OCI-LY3 (cell line): ENCODE measurements at regions not wholly inside any gene's neighbourhood (a gene's known extent, or its start where the extent isn't known, plus 50 kb on each side); places are given as distances from the start of the nearest gene placed in this dataset.

Source experiments
- H2AFZ ChIP-seq: fragments of 200-600, 300-600 bp; shearing (Covaris generic); 2 replicates; pipeline ENCODE4 v1.6.0; 2014; ENCODE audit warnings: antibody characterized with exemption, low read depth, low read length
- H3K27ac ChIP-seq: fragments of 200-600, 300-600 bp; sonication (generic); 2 replicates; pipeline ENCODE4 v1.5.1; 2014; ENCODE audit warnings: mild to moderate bottlenecking, low read length, moderate library complexity, mixed read lengths
- H3K27me3 ChIP-seq: fragments of 200-600, 300-600 bp; sonication (generic); 2 replicates; pipeline ENCODE4 v1.6.1; 2014; ENCODE audit warnings: low read depth, low read length, mixed read lengths
- H3K36me3 ChIP-seq: fragments of 200-600, 300-600 bp; sonication (generic); replicated peaks from 2 replicates; pipeline ENCODE3; 2014; ENCODE audit warnings: low read depth, low read length, mixed read lengths
- H3K4me1 ChIP-seq: fragments of 300-600, 200-600 bp; sonication (generic); 2 replicates; pipeline ENCODE4 v1.6.1; 2014; ENCODE audit warnings: low read length, mixed read lengths
- H3K4me2 ChIP-seq: fragments of 200-600, 300-600 bp; sonication (generic); 2 replicates; pipeline ENCODE4 v1.6.1; 2014; ENCODE audit warnings: low read length, mixed read lengths
- H3K4me3 ChIP-seq: fragments of 300-600, 200-600 bp; sonication (generic); 2 replicates; pipeline ENCODE4 v1.5.1; 2014; ENCODE audit warnings: antibody characterized with exemption, mild to moderate bottlenecking, low read length, moderate library complexity
- H3K79me2 ChIP-seq: fragments of 300-600, 200-600 bp; shearing (Covaris generic); 2 replicates; pipeline ENCODE4 v1.6.1; 2014; ENCODE audit warnings: mild to moderate bottlenecking, low read length, mixed read lengths
- H3K9ac ChIP-seq: fragments of 300-600, 200-600 bp; shearing (Covaris generic); 2 replicates; pipeline ENCODE4 v1.6.0; 2014; ENCODE audit warnings: mild to moderate bottlenecking, low read length, moderate library complexity
- H3K9me3 ChIP-seq: fragments of 200-600, 300-600 bp; shearing (Covaris generic); 2 replicates; pipeline ENCODE4 v1.6.1; 2014; ENCODE audit warnings: low read length, mixed read lengths; ENCODE audit not compliant: insufficient read depth
- H4K20me1 ChIP-seq: fragments of 200-600, 300-600 bp; sonication (generic); 2 replicates; pipeline ENCODE4 v1.6.1; 2016; ENCODE audit warnings: low read length, mixed read lengths; ENCODE audit not compliant: insufficient read depth
- EZH2phosphoT487 ChIP-seq: fragments of 200-600 bp; shearing (Covaris generic); IDR thresholded peaks from 2 replicates; pipeline ENCODE4 v1.6.1; 2018; ENCODE audit warnings: antibody characterized with exemption, mixed run types, low read depth
- TF ChIP-seq, protein P1 (sequence below): fragments of 200-600, 300-600 bp; sonication (generic); IDR thresholded peaks from 2 replicates; pipeline ENCODE4 v1.5.1; 2014; ENCODE audit warnings: antibody characterized with exemption, low read length, low read depth

DNA sequence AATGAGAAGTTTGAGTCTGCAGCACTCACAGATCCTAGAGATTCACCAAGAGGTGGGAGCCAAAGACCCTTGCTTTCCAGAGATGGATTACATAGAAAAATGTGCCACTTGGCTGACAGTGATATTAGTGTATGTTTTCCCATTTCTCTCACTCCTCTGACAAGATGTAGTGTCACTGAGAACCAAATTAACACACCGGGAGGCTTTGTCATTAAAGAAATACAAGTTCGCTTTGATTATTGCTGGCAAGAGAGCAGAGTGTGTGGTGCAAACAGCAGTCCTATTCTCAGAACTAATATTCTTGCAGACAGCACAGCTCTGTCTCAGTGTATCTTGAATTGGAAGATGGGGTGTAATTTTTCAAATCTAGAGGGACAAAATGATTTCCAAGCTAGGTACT is 171.6 kb upstream of the SETBP1 start:
- Histone ChIP-seq H3K27me3 (no peaks in the 10 kb centered on the region), H3K9ac (no peak overlapping the region), H3K79me2 (no peaks in the 10 kb centered on the region), H4K20me1 (no peaks in the 10 kb centered on the region), H3K36me3 (peaks cover 25% of the 10 kb centered on the region), H2AFZ (no peak overlapping the region), H3K27ac (peak overlapping the region; percentile 82), H3K4me2 (no peak overlapping the region), H3K4me3 (no peak overlapping the region), H3K9me3 (0 out of 2 replicates have a peak, but pooled peaks cover 9% of the 10 kb centered on the region), H3K4me1 (peaks cover 29% of the 10 kb centered on the region)
- no peak for TF ChIP-seq EZH2phosphoT487

DNA sequence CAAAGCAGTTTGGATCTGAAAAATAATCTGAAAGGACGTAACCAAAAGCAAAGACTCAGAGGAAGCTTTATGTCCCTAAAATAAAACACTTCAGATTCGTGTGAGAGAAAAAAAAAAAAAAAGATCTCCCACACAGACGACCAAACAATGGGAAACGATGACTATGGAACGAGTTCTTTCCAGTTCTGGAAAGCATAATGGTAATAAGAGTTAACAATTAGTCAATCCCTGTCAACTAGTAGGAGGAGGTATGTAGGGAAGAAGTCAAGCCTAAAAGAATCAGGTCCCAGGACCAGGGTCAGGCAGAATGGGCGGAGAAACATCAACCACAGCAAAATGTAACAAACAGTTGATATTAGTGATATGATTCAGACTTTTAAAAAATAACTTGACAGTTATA is 170.3 kb upstream of the SETBP1 start:
- no peak overlapping the region for H3K27ac ChIP-seq
- peaks cover 41% of the 10 kb centered on the region for H3K4me1 ChIP-seq
- H2AFZ ChIP-seq: no peak overlapping the region
- H3K9me3 ChIP-seq: 0 out of 2 replicates have a peak, but pooled peaks cover 9% of the 10 kb centered on the region
- H3K9ac ChIP-seq: no peak overlapping the region
- peaks cover 25% of the 10 kb centered on the region for H3K36me3 ChIP-seq
- H3K27me3 ChIP-seq: no peaks in the 10 kb centered on the region
- no peak overlapping the region for H3K4me3 ChIP-seq
- H3K79me2 ChIP-seq: no peaks in the 10 kb centered on the region
- TF ChIP-seq, protein P1, sequence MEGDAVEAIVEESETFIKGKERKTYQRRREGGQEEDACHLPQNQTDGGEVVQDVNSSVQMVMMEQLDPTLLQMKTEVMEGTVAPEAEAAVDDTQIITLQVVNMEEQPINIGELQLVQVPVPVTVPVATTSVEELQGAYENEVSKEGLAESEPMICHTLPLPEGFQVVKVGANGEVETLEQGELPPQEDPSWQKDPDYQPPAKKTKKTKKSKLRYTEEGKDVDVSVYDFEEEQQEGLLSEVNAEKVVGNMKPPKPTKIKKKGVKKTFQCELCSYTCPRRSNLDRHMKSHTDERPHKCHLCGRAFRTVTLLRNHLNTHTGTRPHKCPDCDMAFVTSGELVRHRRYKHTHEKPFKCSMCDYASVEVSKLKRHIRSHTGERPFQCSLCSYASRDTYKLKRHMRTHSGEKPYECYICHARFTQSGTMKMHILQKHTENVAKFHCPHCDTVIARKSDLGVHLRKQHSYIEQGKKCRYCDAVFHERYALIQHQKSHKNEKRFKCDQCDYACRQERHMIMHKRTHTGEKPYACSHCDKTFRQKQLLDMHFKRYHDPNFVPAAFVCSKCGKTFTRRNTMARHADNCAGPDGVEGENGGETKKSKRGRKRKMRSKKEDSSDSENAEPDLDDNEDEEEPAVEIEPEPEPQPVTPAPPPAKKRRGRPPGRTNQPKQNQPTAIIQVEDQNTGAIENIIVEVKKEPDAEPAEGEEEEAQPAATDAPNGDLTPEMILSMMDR: no peak
- no peak for TF ChIP-seq EZH2phosphoT487
- no peaks in the 10 kb centered on the region for H4K20me1 ChIP-seq
- no peak overlapping the region for H3K4me2 ChIP-seq

DNA sequence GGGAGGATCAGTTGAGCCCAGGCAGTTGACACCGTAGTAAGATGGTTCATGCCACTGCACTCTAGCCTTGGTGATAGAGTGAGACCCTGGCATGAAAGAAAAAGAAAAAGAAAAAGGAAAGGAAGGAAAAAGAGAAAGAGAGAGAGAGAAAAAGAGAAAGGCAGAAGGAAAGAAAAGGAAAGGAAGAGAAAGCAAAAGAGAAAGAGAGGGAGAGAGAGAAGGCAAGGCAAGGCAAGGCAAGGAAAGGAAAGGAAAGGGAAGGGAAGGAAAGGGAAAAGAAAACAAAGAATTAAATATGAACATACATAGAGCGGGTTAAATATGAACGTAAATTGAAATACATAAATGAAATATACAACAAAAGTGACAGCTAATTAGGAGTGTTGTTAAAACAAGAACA is 167.5 kb upstream of the SETBP1 start:
- no peak overlapping the region for H3K9ac ChIP-seq
- H3K79me2 ChIP-seq: no peaks in the 10 kb centered on the region
- no peaks in the 10 kb centered on the region for H4K20me1 ChIP-seq
- H2AFZ ChIP-seq: no peak overlapping the region
- H3K27me3 ChIP-seq: no peaks in the 10 kb centered on the region
- H3K4me1 ChIP-seq: peaks cover 22% of the 10 kb centered on the region
- no peak overlapping the region for H3K27ac ChIP-seq
- H3K4me2 ChIP-seq: no peak overlapping the region
- H3K36me3 ChIP-seq: peaks cover 15% of the 10 kb centered on the region
- TF ChIP-seq EZH2phosphoT487: no peak
- TF ChIP-seq, protein P1: no peak
- H3K9me3 ChIP-seq: 0 out of 2 replicates have a peak, but pooled peaks cover 9% of the 10 kb centered on the region
- no peak overlapping the region for H3K4me3 ChIP-seq

DNA sequence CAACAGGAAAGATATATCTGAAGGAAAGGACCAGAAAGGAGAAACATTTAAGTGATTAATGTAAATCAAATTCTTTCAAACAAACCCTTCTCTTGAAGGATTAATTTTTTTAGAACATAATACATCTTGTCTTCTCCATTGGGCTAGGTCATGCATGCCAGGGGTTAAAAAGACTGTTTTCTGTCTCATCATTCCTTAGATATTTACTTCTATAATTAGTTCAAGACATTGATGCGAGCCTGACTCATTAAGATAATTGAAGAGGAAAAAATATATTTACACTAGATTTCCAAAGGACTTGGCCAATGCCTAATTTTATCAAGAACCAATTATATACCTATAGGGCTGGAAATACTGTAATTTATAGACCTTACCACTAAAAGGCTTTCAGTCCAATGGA is 166.6 kb upstream of the SETBP1 start:
- Histone ChIP-seq H3K36me3 (peaks cover 8% of the 10 kb centered on the region), H3K27me3 (no peaks in the 10 kb centered on the region), H3K9ac (no peak overlapping the region), H3K4me2 (no peak overlapping the region), H2AFZ (no peak overlapping the region), H3K4me3 (no peak overlapping the region), H3K27ac (no peak overlapping the region), H3K4me1 (peaks cover 13% of the 10 kb centered on the region), H3K9me3 (0 out of 2 replicates have a peak, but pooled peaks cover 4% of the 10 kb centered on the region), H4K20me1 (no peaks in the 10 kb centered on the region), H3K79me2 (no peaks in the 10 kb centered on the region)
- no peak for TF ChIP-seq EZH2phosphoT487
- TF ChIP-seq, protein P1: no peak
